Osteocyte (in vitro differentiated cells): ENCODE measurements at regions not wholly inside any gene's neighbourhood (a gene's known extent, or its start where the extent isn't known, plus 50 kb on each side); places are given as distances from the start of the nearest gene placed in this dataset.

Experiments used
- DNase-seq: peaks from one replicate; pipeline ENCODE4 v3.0.0; 2021; ENCODE audit warnings: mixed read lengths; ENCODE audit not compliant: unreplicated experiment; ENCODE audit errors: extremely low spot score
- H3K27ac Mint-ChIP-seq: one replicate; pipeline ENCODE4 v1.8.0; 2021; ENCODE audit warnings: mild to moderate bottlenecking, mixed read lengths; ENCODE audit not compliant: unreplicated experiment
- H3K27me3 Mint-ChIP-seq: one replicate; pipeline ENCODE4 v1.8.0; 2021; ENCODE audit warnings: mixed read lengths; ENCODE audit not compliant: unreplicated experiment
- H3K36me3 Mint-ChIP-seq: one replicate; pipeline ENCODE4 v1.8.0; 2021; ENCODE audit warnings: mixed read lengths; ENCODE audit not compliant: unreplicated experiment
- H3K4me1 Mint-ChIP-seq: one replicate; pipeline ENCODE4 v1.8.0; 2021; ENCODE audit warnings: mixed read lengths; ENCODE audit not compliant: unreplicated experiment
- H3K4me3 Mint-ChIP-seq: one replicate; pipeline ENCODE4 v1.8.0; 2021; ENCODE audit warnings: mild to moderate bottlenecking, moderate library complexity, mixed read lengths; ENCODE audit not compliant: unreplicated experiment
- H3K9me3 Mint-ChIP-seq: one replicate; pipeline ENCODE4 v1.8.0; 2021; ENCODE audit warnings: mixed read lengths; ENCODE audit not compliant: unreplicated experiment
- CTCF ChIP-seq: fragments of 200-600 bp; sonication (generic); IDR thresholded peaks from 2 replicates; pipeline ENCODE4 v1.5.0; 2021; ENCODE audit warnings: antibody characterized with exemption, mild to moderate bottlenecking, moderate library complexity

DNA sequence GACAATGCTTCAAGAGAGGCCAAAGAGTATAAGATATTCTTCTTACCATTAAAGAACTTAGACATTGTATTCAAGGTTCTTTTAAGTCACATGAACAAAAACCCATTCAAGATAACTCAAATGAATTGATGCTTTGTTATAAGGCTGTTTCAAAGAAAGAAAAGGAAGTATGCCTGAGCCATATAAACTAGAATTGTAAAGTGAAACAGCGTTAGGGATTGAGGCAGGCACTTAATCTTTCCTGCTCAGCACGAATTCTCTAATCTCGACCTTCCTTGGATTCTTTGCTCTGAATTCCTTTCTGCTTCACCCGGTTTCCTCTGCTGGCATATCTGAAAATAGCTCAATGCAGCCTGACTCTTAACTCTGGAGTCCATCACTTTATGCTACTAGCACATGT is 595.4 kb downstream of the DIAPH3 start:
- no peak for TF ChIP-seq CTCF
- Mint-ChIP-seq H3K4me3 (no peak overlapping the region), H3K4me1 (no peaks in the 10 kb centered on the region), H3K27ac (no peak overlapping the region), H3K36me3 (no peaks in the 10 kb centered on the region), H3K27me3 (peaks cover 19% of the 10 kb centered on the region), H3K9me3 (peaks cover 6% of the 10 kb centered on the region)
- no peak for DNase-seq

DNA sequence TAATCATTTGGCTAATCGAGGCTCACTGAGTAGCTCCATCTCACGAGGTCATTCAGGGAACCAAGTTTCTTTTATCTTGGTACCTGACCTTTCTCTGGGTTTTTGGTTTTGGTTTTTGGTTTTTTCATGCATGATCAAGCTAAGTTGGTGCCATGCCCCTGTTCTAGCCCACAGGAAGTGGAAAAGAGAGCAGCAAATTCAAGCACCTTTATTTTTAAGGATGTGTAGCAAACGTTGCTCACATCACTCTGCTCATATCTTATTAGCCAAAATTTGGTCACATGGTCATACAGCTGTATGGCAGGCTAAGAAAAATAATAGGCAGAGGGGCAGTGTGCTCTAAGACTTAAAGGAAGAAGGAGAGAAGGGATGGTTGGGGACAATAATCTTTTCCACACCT is 593.5 kb downstream of the DIAPH3 start:
- Mint-ChIP-seq H3K4me3 (no peak overlapping the region), H3K27me3 (peaks cover 28% of the 10 kb centered on the region), H3K9me3 (peaks cover 13% of the 10 kb centered on the region)

DNA sequence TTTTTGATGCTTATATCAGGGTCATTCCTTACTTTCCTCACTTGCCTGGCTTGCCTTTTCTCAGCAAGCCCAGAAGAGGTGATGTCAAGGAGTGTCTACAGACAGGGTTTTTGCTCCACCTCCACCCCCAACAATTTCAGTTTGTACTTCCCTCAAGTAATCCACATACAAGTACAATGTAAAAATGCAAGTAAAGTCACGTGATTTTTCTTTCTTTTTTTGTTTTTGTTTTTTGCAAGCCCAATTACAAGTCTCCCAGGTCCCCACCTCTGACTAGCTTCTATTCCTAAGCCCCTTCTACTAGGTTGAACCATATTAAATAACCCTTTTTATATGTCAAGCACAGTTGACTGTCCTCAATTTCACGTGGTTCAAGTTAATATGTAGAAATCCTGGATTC is 579.6 kb downstream of the DIAPH3 start:
- Mint-ChIP-seq H3K27me3 (peaks cover 6% of the 10 kb centered on the region), H3K36me3 (no peaks in the 10 kb centered on the region), H3K4me1 (peaks cover 30% of the 10 kb centered on the region), H3K9me3 (no peaks in the 10 kb centered on the region), H3K27ac (no peak overlapping the region), H3K4me3 (no peak overlapping the region)
- no peak for DNase-seq
- no peak for TF ChIP-seq CTCF

More for the DNA sequence above, 593.5 kb downstream of the DIAPH3 start:
- Mint-ChIP-seq H3K4me1 (no peaks in the 10 kb centered on the region), H3K36me3 (no peaks in the 10 kb centered on the region), H3K27ac (no peak overlapping the region)
- TF ChIP-seq CTCF, result no peak
- no peak for DNase-seq

- TF ChIP-seq CTCF, result no peak
- H3K4me1 Mint-ChIP-seq, result peaks cover 30% of the 10 kb centered on the region
- no peak for DNase-seq
- H3K4me3 Mint-ChIP-seq, result no peak overlapping the region
- no peak overlapping the region for H3K27ac Mint-ChIP-seq
- H3K36me3 Mint-ChIP-seq, result no peaks in the 10 kb centered on the region
- peaks cover 2% of the 10 kb centered on the region for H3K27me3 Mint-ChIP-seq
- H3K9me3 Mint-ChIP-seq, result no peaks in the 10 kb centered on the region
Observed at GRCh38 chr13:59584761-59585670, 578.7 kb downstream of the DIAPH3 start.

GRCh38 chr13:59587030-59587429 is 576.7 kb downstream of the DIAPH3 start:
- no peak for TF ChIP-seq CTCF
- H3K36me3 Mint-ChIP-seq, result no peaks in the 10 kb centered on the region
- peaks cover 29% of the 10 kb centered on the region for H3K4me1 Mint-ChIP-seq
- peaks cover 5% of the 10 kb centered on the region for H3K27me3 Mint-ChIP-seq
- DNase-seq, result no peak
- H3K4me3 Mint-ChIP-seq, result no peak overlapping the region
- H3K9me3 Mint-ChIP-seq, result no peaks in the 10 kb centered on the region
- H3K27ac Mint-ChIP-seq, result no peak overlapping the region
